ENCODE measurements at regions not wholly inside any gene's neighbourhood (a gene's known extent, or its start where the extent isn't known, plus 50 kb on each side); places are given as distances from the start of the nearest gene placed in this dataset.

DNA sequence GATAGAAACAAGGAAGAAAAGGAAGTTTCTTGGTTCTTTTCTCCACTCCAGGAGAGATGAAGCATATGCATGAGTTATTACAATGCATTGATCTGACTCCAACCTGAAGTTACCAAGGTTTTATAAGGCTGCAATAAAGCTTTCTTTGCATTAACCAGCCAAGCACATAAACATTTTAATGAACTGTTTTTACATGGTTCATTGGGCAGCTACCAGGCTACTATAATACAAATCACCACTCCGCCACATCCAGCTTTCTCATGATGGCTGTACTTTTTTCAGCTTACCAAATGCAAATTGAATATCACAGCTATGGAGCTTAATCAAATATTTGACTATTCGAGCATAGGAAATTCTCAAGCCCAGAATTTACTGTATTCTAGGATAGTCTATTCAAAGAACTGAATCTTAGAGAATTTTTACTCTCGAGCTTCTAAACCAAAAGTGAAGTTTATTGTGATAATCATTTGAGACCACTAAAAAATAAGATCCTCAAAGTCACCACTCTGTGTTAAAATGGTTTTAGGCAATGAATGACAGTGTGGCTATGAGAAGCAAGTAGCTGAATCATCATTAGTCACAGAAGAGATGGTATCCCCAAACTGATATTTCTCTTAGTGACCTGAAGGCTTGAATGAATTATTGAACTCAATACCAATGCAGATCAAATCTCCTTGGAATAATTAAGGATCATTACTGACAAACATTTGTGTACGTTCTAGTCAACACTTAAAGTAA lies 58.6 kb upstream of the ZNF281 start (continued):
- TF ChIP-seq ZFHX2 (tag by site-specific recombination; conservative IDR thresholded peaks at IDR 0.05): no peak
- TF ChIP-seq, protein P1, sequence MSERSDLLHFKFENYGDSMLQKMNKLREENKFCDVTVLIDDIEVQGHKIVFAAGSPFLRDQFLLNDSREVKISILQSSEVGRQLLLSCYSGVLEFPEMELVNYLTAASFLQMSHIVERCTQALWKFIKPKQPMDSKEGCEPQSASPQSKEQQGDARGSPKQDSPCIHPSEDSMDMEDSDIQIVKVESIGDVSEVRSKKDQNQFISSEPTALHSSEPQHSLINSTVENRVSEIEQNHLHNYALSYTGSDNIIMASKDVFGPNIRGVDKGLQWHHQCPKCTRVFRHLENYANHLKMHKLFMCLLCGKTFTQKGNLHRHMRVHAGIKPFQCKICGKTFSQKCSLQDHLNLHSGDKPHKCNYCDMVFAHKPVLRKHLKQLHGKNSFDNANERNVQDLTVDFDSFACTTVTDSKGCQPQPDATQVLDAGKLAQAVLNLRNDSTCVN (tag by site-specific recombination; optimal IDR thresholded peaks at IDR 0.05): no peak
- TF ChIP-seq BCL11B (tag by site-specific recombination; IDR thresholded peaks at IDR 0.05; ENCODE audit: low read depth): no peak
- TF ChIP-seq ZNF302 (tag by site-specific recombination; IDR thresholded peaks at IDR 0.05; ENCODE audit: low read depth): no peak
- TF ChIP-seq, protein P2, sequence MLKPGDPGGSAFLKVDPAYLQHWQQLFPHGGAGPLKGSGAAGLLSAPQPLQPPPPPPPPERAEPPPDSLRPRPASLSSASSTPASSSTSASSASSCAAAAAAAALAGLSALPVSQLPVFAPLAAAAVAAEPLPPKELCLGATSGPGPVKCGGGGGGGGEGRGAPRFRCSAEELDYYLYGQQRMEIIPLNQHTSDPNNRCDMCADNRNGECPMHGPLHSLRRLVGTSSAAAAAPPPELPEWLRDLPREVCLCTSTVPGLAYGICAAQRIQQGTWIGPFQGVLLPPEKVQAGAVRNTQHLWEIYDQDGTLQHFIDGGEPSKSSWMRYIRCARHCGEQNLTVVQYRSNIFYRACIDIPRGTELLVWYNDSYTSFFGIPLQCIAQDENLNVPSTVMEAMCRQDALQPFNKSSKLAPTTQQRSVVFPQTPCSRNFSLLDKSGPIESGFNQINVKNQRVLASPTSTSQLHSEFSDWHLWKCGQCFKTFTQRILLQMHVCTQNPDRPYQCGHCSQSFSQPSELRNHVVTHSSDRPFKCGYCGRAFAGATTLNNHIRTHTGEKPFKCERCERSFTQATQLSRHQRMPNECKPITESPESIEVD (tag by site-specific recombination; IDR thresholded peaks at IDR 0.05): peak; percentile 64
- TF ChIP-seq ZNF626 (tag by site-specific recombination; IDR thresholded peaks at IDR 0.05): no peak
- TF ChIP-seq KLF1 (tag by site-specific recombination; IDR thresholded peaks at IDR 0.05): no peak
- TF ChIP-seq, protein P3, sequence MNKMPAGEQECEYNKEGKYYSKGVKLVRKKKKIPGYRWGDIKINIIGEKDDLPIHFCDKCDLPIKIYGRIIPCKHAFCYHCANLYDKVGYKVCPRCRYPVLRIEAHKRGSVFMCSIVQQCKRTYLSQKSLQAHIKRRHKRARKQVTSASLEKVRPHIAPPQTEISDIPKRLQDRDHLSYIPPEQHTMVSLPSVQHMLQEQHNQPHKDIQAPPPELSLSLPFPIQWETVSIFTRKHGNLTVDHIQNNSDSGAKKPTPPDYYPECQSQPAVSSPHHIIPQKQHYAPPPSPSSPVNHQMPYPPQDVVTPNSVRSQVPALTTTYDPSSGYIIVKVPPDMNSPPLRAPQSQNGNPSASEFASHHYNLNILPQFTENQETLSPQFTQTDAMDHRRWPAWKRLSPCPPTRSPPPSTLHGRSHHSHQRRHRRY (tag by site-specific recombination; IDR thresholded peaks at IDR 0.05): no peak
- TF ChIP-seq ZNF266 (tag by site-specific recombination; IDR thresholded peaks at IDR 0.05; ENCODE audit: low read depth): no peak
- TF ChIP-seq, protein P4, sequence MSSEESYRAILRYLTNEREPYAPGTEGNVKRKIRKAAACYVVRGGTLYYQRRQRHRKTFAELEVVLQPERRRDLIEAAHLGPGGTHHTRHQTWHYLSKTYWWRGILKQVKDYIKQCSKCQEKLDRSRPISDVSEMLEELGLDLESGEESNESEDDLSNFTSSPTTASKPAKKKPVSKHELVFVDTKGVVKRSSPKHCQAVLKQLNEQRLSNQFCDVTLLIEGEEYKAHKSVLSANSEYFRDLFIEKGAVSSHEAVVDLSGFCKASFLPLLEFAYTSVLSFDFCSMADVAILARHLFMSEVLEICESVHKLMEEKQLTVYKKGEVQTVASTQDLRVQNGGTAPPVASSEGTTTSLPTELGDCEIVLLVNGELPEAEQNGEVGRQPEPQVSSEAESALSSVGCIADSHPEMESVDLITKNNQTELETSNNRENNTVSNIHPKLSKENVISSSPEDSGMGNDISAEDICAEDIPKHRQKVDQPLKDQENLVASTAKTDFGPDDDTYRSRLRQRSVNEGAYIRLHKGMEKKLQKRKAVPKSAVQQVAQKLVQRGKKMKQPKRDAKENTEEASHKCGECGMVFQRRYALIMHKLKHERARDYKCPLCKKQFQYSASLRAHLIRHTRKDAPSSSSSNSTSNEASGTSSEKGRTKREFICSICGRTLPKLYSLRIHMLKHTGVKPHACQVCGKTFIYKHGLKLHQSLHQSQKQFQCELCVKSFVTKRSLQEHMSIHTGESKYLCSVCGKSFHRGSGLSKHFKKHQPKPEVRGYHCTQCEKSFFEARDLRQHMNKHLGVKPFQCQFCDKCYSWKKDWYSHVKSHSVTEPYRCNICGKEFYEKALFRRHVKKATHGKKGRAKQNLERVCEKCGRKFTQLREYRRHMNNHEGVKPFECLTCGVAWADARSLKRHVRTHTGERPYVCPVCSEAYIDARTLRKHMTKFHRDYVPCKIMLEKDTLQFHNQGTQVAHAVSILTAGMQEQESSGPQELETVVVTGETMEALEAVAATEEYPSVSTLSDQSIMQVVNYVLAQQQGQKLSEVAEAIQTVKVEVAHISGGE (tag by site-specific recombination; conservative IDR thresholded peaks at IDR 0.05; ENCODE audit: low read depth): no peak
- TF ChIP-seq ZNF664 (tag by site-specific recombination; IDR thresholded peaks at IDR 0.05): peak; percentile 50; the same call in 1 of the 2 replicates
- no peak for TF ChIP-seq ZNF791 (tag by site-specific recombination; IDR thresholded peaks at IDR 0.05)
- no peak for TF ChIP-seq KLF16 (tag by site-specific recombination; IDR thresholded peaks at IDR 0.05)
- 0 out of 2 replicates have a peak, but pooled peaks have one; percentile 16 for TF ChIP-seq ZNF335 (tag by site-specific recombination; conservative IDR thresholded peaks at IDR 0.05)
- TF ChIP-seq, protein P5, sequence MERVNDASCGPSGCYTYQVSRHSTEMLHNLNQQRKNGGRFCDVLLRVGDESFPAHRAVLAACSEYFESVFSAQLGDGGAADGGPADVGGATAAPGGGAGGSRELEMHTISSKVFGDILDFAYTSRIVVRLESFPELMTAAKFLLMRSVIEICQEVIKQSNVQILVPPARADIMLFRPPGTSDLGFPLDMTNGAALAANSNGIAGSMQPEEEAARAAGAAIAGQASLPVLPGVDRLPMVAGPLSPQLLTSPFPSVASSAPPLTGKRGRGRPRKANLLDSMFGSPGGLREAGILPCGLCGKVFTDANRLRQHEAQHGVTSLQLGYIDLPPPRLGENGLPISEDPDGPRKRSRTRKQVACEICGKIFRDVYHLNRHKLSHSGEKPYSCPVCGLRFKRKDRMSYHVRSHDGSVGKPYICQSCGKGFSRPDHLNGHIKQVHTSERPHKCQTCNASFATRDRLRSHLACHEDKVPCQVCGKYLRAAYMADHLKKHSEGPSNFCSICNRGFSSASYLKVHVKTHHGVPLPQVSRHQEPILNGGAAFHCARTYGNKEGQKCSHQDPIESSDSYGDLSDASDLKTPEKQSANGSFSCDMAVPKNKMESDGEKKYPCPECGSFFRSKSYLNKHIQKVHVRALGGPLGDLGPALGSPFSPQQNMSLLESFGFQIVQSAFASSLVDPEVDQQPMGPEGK (tag by site-specific recombination; IDR thresholded peaks at IDR 0.05): no peak
- no peak for TF ChIP-seq IKZF3 (tag by site-specific recombination; IDR thresholded peaks at IDR 0.05)
- TF ChIP-seq ZNF510 (tag by site-specific recombination; IDR thresholded peaks at IDR 0.05; ENCODE audit: insufficient replicate concordance): no peak
- TF ChIP-seq, protein P6, sequence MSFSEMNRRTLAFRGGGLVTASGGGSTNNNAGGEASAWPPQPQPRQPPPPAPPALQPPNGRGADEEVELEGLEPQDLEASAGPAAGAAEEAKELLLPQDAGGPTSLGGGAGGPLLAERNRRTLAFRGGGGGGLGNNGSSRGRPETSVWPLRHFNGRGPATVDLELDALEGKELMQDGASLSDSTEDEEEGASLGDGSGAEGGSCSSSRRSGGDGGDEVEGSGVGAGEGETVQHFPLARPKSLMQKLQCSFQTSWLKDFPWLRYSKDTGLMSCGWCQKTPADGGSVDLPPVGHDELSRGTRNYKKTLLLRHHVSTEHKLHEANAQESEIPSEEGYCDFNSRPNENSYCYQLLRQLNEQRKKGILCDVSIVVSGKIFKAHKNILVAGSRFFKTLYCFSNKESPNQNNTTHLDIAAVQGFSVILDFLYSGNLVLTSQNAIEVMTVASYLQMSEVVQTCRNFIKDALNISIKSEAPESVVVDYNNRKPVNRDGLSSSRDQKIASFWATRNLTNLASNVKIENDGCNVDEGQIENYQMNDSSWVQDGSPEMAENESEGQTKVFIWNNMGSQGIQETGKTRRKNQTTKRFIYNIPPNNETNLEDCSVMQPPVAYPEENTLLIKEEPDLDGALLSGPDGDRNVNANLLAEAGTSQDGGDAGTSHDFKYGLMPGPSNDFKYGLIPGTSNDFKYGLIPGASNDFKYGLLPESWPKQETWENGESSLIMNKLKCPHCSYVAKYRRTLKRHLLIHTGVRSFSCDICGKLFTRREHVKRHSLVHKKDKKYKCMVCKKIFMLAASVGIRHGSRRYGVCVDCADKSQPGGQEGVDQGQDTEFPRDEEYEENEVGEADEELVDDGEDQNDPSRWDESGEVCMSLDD (tag by site-specific recombination; IDR thresholded peaks at IDR 0.05): no peak
- TF ChIP-seq ZNF426 (tag by site-specific recombination; IDR thresholded peaks at IDR 0.05): no peak
- no peak for TF ChIP-seq ZNF155 (tag by site-specific recombination; IDR thresholded peaks at IDR 0.05)
- no peak for TF ChIP-seq ZNF621 (tag by site-specific recombination; IDR thresholded peaks at IDR 0.05)
- TF ChIP-seq MYNN (tag by site-specific recombination; IDR thresholded peaks at IDR 0.05; ENCODE audit: borderline replicate concordance): no peak
- TF ChIP-seq ZNF239 (tag by site-specific recombination; IDR thresholded peaks at IDR 0.05): no peak
- no peak for TF ChIP-seq ZNF211 (tag by site-specific recombination; IDR thresholded peaks at IDR 0.05; ENCODE audit: low read depth)
- TF ChIP-seq ZBTB48 (tag by site-specific recombination; IDR thresholded peaks at IDR 0.05): no peak
- TF ChIP-seq GLIS2 (tag by site-specific recombination; IDR thresholded peaks at IDR 0.05): no peak
- TF ChIP-seq ZNF585B (tag by site-specific recombination; IDR thresholded peaks at IDR 0.05): no peak
- peak; percentile 87 for TF ChIP-seq OSR2 (tag by site-specific recombination; IDR thresholded peaks at IDR 0.05)

Data from HEK293 (cell line).